Neural crest cell (in vitro differentiated cells): ENCODE measurements at regions not wholly inside any gene's neighbourhood (a gene's known extent, or its start where the extent isn't known, plus 50 kb on each side); places are given as distances from the start of the nearest gene placed in this dataset.

Source experiments
- DNase-seq: peaks from one replicate; pipeline ENCODE4 v3.0.0; 2021; ENCODE audit warnings: low read depth, mixed read lengths, low spot score
- H3K27ac Mint-ChIP-seq: one replicate; pipeline ENCODE4 v1.8.0; 2021; ENCODE audit warnings: mild to moderate bottlenecking, mixed read lengths; ENCODE audit not compliant: unreplicated experiment
- H3K27me3 Mint-ChIP-seq: 2 replicates; pipeline ENCODE4 v1.8.0; 2021; ENCODE audit warnings: low read depth, mild to moderate bottlenecking, mixed read lengths
- H3K36me3 Mint-ChIP-seq: 2 replicates; pipeline ENCODE4 v1.8.0; 2021; ENCODE audit warnings: low read depth, mild to moderate bottlenecking, mixed read lengths
- H3K4me1 Mint-ChIP-seq: 2 replicates; pipeline ENCODE4 v1.8.0; 2021; ENCODE audit warnings: mixed read lengths
- H3K4me3 Mint-ChIP-seq: one replicate; pipeline ENCODE4 v1.8.0; 2021; ENCODE audit warnings: mild to moderate bottlenecking, mixed read lengths
- H3K9me3 Mint-ChIP-seq: 2 replicates; pipeline ENCODE4 v1.8.0; 2021; ENCODE audit warnings: mixed read lengths
- CTCF ChIP-seq: fragments of 200-600 bp; sonication (generic); conservative IDR thresholded peaks from 2 replicates; pipeline ENCODE4 v1.5.0; 2021; ENCODE audit warnings: antibody characterized with exemption, mild to moderate bottlenecking

DNA sequence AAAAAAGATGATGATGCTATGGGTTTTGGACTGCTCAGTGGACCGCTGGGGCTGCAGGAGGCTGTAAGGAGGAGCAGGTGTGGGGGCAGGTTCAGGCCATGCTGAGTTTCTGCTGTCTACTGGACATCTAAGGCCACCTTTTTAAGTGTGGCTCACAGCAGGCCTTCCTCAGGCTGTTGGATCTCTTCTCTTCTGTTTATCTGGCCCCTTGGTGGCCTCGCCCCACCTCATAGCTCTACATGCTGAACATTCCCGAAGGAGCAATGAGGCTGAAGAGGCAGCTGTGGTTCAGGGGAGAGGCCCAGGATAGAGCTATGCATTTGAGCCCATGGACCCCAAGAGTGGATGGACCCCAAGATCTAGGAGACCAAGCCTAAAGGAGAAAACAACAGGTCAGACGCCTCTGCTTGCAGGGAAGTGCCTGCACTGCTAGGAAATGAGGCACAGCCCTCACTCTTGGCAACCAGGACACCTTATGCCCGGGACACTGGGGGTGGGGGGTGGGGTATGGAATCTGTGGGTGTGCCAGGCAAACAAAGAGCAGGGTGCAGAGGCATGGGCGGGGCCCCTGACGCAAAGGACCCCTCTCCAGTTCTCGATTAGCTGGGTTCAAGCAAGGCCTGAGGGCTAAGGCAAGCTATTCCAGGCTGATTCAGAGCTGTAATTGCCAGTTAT lies 168.9 kb downstream of the BCOR start:
- no peak overlapping the region for H3K27ac Mint-ChIP-seq
- H3K4me1 Mint-ChIP-seq = peaks cover 6% of the 10 kb centered on the region
- H3K9me3 Mint-ChIP-seq = no peaks in the 10 kb centered on the region

DNA sequence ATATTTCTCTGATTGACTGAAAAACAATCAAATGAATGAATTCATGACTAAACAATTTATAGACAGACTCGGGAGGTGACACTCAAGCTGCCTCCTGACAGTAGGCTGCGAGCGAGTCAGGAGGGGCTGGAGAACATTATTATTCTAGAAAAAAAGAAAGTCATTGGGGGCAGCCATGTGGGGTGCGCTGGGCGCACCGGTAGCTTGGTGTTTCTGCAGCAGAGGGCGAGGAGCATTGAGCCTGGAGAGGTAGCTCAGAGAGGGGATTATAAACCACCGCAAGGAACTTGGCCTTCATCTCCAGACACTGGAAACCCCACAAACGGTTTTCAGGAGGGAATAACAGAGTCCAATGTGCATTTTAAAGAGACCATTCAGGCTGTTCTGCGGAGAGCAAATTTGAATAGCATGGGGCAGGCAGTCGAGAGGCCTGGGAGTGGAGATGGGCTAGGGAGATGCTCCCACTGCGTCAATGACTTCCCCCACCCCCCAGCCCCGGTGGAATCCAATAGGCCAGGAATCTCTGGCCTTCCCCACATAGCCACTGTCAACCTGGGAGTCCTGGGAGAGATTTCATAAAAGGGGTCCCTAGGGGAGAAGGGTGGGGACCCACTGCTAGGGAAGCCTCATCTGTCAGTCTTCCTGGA lies 168.3 kb downstream of the BCOR start:
- Mint-ChIP-seq H3K27me3 (no peaks in the 10 kb centered on the region), H3K9me3 (no peaks in the 10 kb centered on the region), H3K4me3 (no peak overlapping the region), H3K36me3 (no peaks in the 10 kb centered on the region), H3K27ac (no peak overlapping the region), H3K4me1 (peaks cover 6% of the 10 kb centered on the region)
- no peak for DNase-seq
- no peak for TF ChIP-seq CTCF

More for the DNA sequence above, 168.9 kb downstream of the BCOR start:
- DNase-seq = no peak
- no peaks in the 10 kb centered on the region for H3K27me3 Mint-ChIP-seq
- no peak for TF ChIP-seq CTCF
- H3K36me3 Mint-ChIP-seq = no peaks in the 10 kb centered on the region
- no peak overlapping the region for H3K4me3 Mint-ChIP-seq

DNA sequence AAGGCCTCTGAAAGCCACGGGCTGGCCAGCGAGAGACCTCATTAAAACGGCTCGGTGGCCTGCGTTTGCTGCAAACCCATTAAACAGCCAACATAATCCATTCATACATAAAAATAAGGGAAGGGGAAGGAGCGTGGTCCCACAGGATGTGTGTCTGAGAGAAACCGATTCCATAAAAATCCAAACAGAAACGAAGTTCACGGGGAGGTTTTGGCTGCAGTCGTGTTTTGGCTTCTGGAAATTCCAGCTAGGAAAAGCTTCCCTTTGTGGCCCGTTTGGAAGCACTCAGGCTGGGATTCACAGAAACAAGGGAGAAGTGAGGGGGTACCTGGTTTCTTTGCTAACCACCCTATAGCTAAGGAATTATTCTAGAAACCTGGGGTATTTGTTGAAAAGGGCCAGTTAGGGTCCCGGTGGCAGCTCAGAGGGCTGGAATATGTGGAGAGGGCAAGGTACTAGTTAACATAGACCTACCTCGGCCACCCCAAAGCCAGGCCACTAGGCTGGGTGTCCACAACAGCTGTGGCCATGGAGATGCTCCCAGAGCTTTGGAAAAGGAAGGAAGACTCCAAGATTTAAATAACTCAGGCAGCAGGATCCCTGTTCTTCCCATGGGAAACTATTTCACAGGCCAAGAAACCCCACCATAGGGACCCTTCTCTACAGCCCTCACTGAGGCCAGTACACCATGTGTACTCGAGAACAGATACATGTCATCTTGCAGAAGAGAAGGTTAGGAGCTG lies 166.8 kb downstream of the BCOR start:
- Mint-ChIP-seq H3K4me3 (no peak overlapping the region), H3K36me3 (no peaks in the 10 kb centered on the region), H3K27ac (no peak overlapping the region), H3K27me3 (no peaks in the 10 kb centered on the region), H3K4me1 (peaks cover 6% of the 10 kb centered on the region), H3K9me3 (no peaks in the 10 kb centered on the region)
- no peak for DNase-seq
- TF ChIP-seq CTCF = no peak

- H3K4me1 Mint-ChIP-seq = peaks cover 6% of the 10 kb centered on the region
- no peak for DNase-seq
- no peak overlapping the region for H3K4me3 Mint-ChIP-seq
- H3K27ac Mint-ChIP-seq = no peak overlapping the region
- H3K36me3 Mint-ChIP-seq = no peaks in the 10 kb centered on the region
- TF ChIP-seq CTCF = no peak
- H3K9me3 Mint-ChIP-seq = no peaks in the 10 kb centered on the region
- no peaks in the 10 kb centered on the region for H3K27me3 Mint-ChIP-seq
These were observed 166.1 kb downstream of the BCOR start for GRCh38 chrX:39931529-39932282.

- TF ChIP-seq CTCF = no peak
- H3K27me3 Mint-ChIP-seq = no peaks in the 10 kb centered on the region
- H3K36me3 Mint-ChIP-seq = no peaks in the 10 kb centered on the region
- H3K4me3 Mint-ChIP-seq = no peak overlapping the region
- H3K27ac Mint-ChIP-seq = no peak overlapping the region
- H3K9me3 Mint-ChIP-seq = no peaks in the 10 kb centered on the region
- DNase-seq = no peak
- peaks cover 12% of the 10 kb centered on the region for H3K4me1 Mint-ChIP-seq
These were observed 162.2 kb downstream of the BCOR start for GRCh38 chrX:39935411-39936064.
